IMR-90 (cell line): ENCODE measurements at regions not wholly inside any gene's neighbourhood (a gene's known extent, or its start where the extent isn't known, plus 50 kb on each side); places are given as distances from the start of the nearest gene placed in this dataset.

Experiments
- ATAC-seq: fragments of 200-7000 bp; cut with Tn5 transposase; 2 replicates; pipeline ENCODE4 v1.9.1; 2020; ENCODE audit warnings: low read depth, mild to moderate bottlenecking, moderate library complexity
- BruUV-seq: library from RNA; stranded (reverse); fragments of 400-500 nt; replicated peaks from 2 replicates; lab custom pipeline; 2021; lab: Mats Ljungman, UMichigan
- CTCF ChIA-PET: fragments of 300-600 bp; formaldehyde crosslinking; extraction: SDS; loops from one replicate; lab custom pipeline; 2021; ENCODE audit warnings: antibody characterized with exemption; lab: Yijun Ruan, JAX
- POLR2A ChIA-PET: fragments of 300-600 bp; sonication (Branson Sonifier 250); formaldehyde crosslinking; loops from one replicate; lab custom pipeline; 2022; ENCODE audit warnings: antibody characterized with exemption; ENCODE audit not compliant: unreplicated experiment; lab: Charles Lee
- DNase-seq: peaks from one replicate; pipeline ENCODE4 v3.0.0; 2013
- H2AFZ ChIP-seq: replicated peaks from 2 replicates; pipeline ENCODE3; 2013; ENCODE audit warnings: low read length, mild to moderate bottlenecking; ENCODE audit not compliant: poor library complexity
- H2AK5ac ChIP-seq: 2 replicates; pipeline ENCODE4 v1.6.1; 2013; ENCODE audit warnings: low read depth, low read length, inconsistent platforms
- H2AK9ac ChIP-seq: replicated peaks from 2 replicates; pipeline ENCODE3; 2013; ENCODE audit warnings: mild to moderate bottlenecking, low read depth, low read length, moderate library complexity; ENCODE audit not compliant: poor library complexity
- H2BK120ac ChIP-seq: 2 replicates; pipeline ENCODE4 v1.6.1; 2013; ENCODE audit warnings: low read depth, low read length, inconsistent platforms
- H2BK15ac ChIP-seq: 3 replicates; pipeline ENCODE4 v1.6.1; 2013; ENCODE audit warnings: low read depth, low read length, inconsistent platforms
- H2BK20ac ChIP-seq: 2 replicates; pipeline ENCODE4 v1.6.1; 2013; ENCODE audit warnings: low read depth, mild to moderate bottlenecking, inconsistent platforms, low read length, moderate library complexity
- H2BK5ac ChIP-seq: 2 replicates; pipeline ENCODE4 v1.6.1; 2013; ENCODE audit warnings: mild to moderate bottlenecking, low read depth, low read length, inconsistent platforms; ENCODE audit not compliant: poor library complexity, severe bottlenecking
- H3K14ac ChIP-seq: replicated peaks from 2 replicates; pipeline ENCODE4 v1.6.1; 2013; ENCODE audit warnings: low read depth, low read length, inconsistent platforms
- H3K18ac ChIP-seq: 2 replicates; pipeline ENCODE4 v1.6.1; 2013; ENCODE audit warnings: low read depth, low read length, control low read depth
- H3K23ac ChIP-seq: 2 replicates; pipeline ENCODE4 v1.6.1; 2013; ENCODE audit warnings: low read depth, low read length, inconsistent platforms
- H3K27ac ChIP-seq: 2 replicates; pipeline ENCODE4 v1.5.1; 2013; ENCODE audit warnings: mild to moderate bottlenecking, control low read depth, low read length; ENCODE audit not compliant: insufficient read depth
- H3K27me3 ChIP-seq: 2 replicates; pipeline ENCODE4 v1.6.1; 2013; ENCODE audit warnings: low read length; ENCODE audit not compliant: control insufficient read depth, insufficient read depth
- H3K36me3 ChIP-seq: 2 replicates; pipeline ENCODE4 v1.6.1; 2013; ENCODE audit warnings: low read length, mixed read lengths; ENCODE audit not compliant: control insufficient read depth, insufficient read depth
- H3K4ac ChIP-seq: 2 replicates; pipeline ENCODE4 v1.6.1; 2013; ENCODE audit warnings: low read depth, low read length, inconsistent platforms
- H3K4me1 ChIP-seq: 2 replicates; pipeline ENCODE4 v1.6.1; 2013; ENCODE audit warnings: low read length, mixed read lengths; ENCODE audit not compliant: control insufficient read depth, insufficient read depth
- H3K4me2 ChIP-seq: 2 replicates; pipeline ENCODE4 v1.6.1; 2013; ENCODE audit warnings: low read depth, mild to moderate bottlenecking, control low read depth, low read length, moderate library complexity
- H3K4me3 ChIP-seq: 2 replicates; pipeline ENCODE4 v1.5.1; 2013; ENCODE audit warnings: low read depth, mild to moderate bottlenecking, control low read depth, low read length, moderate library complexity; ENCODE audit not compliant: insufficient read depth
- H3K56ac ChIP-seq: 2 replicates; pipeline ENCODE4 v1.6.1; 2013; ENCODE audit warnings: low read length, inconsistent platforms; ENCODE audit not compliant: insufficient read depth; ENCODE audit errors: extremely low read depth
- H3K79me1 ChIP-seq, 2 experiments: 2 replicates each; pipeline ENCODE4 v1.6.1; 2013; ENCODE audit warnings: low read length in 2 of 2, inconsistent platforms in 1 of 2, low read depth in 1 of 2
- H3K9ac ChIP-seq: 2 replicates; pipeline ENCODE4 v1.6.1; 2013; ENCODE audit warnings: low read depth, low read length, control low read depth
- H3K9me1 ChIP-seq: 2 replicates; pipeline ENCODE4 v1.6.1; 2013; ENCODE audit warnings: low read length, inconsistent platforms; ENCODE audit not compliant: insufficient read depth
- H3K9me3 ChIP-seq: 2 replicates; pipeline ENCODE4 v1.6.1; 2013; ENCODE audit warnings: low read length; ENCODE audit not compliant: control insufficient read depth, insufficient read depth
- H4K20me1 ChIP-seq: 2 replicates; pipeline ENCODE4 v1.6.1; 2013; ENCODE audit warnings: low read length, inconsistent platforms; ENCODE audit not compliant: insufficient read depth
- H4K5ac ChIP-seq: 2 replicates; pipeline ENCODE4 v1.6.1; 2013; ENCODE audit warnings: mild to moderate bottlenecking, low read depth, low read length, control low read depth
- H4K8ac ChIP-seq, 2 experiments: 2 replicates each; pipeline ENCODE4 v1.6.1; 2013; ENCODE audit warnings: low read depth in 2 of 2, low read length in 2 of 2, control low read depth in 1 of 2, inconsistent platforms in 1 of 2
- H4K91ac ChIP-seq: 2 replicates; pipeline ENCODE4 v1.6.1; 2013; ENCODE audit warnings: low read depth, low read length, inconsistent platforms; ENCODE audit not compliant: insufficient read depth
- CEBPB ChIP-seq: IDR thresholded peaks from 2 replicates; pipeline ENCODE4 v1.6.1; 2012; ENCODE audit warnings: low read depth, low read length, improper control_type of control experiment
- FOS ChIP-seq: fragments of 150-350 bp; IDR thresholded peaks from 2 replicates; pipeline ENCODE4 v1.6.1; 2016; ENCODE audit warnings: low read depth, low read length
- MXI1 ChIP-seq: IDR thresholded peaks from 2 replicates; pipeline ENCODE4 v1.6.1; 2012; ENCODE audit warnings: low read depth, mild to moderate bottlenecking, low read length, moderate library complexity, borderline replicate concordance
- NFE2L2 ChIP-seq: fragments of 150-350 bp; IDR thresholded peaks from 2 replicates; pipeline ENCODE4 v1.6.1; 2016; ENCODE audit warnings: low read depth, mild to moderate bottlenecking, low read length
- RAD21 ChIP-seq: IDR thresholded peaks from 2 replicates; pipeline ENCODE4 v1.6.1; 2012; ENCODE audit warnings: low read length, improper control_type of control experiment
- RCOR1 ChIP-seq: IDR thresholded peaks from 2 replicates; pipeline ENCODE4 v1.6.1; 2012; ENCODE audit warnings: mild to moderate bottlenecking, low read length, improper control_type of control experiment; ENCODE audit not compliant: insufficient replicate concordance
- RFX5 ChIP-seq: IDR thresholded peaks from 2 replicates; pipeline ENCODE4 v1.8.0; 2012; ENCODE audit warnings: low read depth, mild to moderate bottlenecking, low read length, moderate library complexity
- WGBS, 2 experiments: methylation state at CpG; one replicate each; pipeline versions ENCODE4 v1.1.5 to v1.1.7; 2013; ENCODE audit warnings: missing lambda C conversion rate in 2 of 2; ENCODE audit not compliant: insufficient read length in 1 of 2; ENCODE audit errors: extremely low coverage in 2 of 2; 5-methylcytosine and 5-hydroxymethylcytosine counted together
- dilution Hi-C: fragments of 300-500 bp; cut with HindIII; formaldehyde crosslinking; loops from one replicate; pipeline ENCODE4 v1.14.3; 2018; ENCODE audit warnings: low sequenced_read_pairs; ENCODE audit not compliant: unreplicated experiment
- in situ Hi-C: fragments of 300-500 bp; cut with MboI; formaldehyde crosslinking; loops from 3 replicates; pipeline ENCODE4 v1.14.3; 2019; ENCODE audit warnings: low sequenced_read_pairs, inconsistent platforms, mixed read lengths
- intact Hi-C: fragments of 100-400 bp; cut with micrococcal nuclease; formaldehyde crosslinking; loops from 2 replicates; pipeline ENCODE4 v1.10.0; 2022

GRCh38 chr5:88089719-88090390, 178.8 kb downstream of the TMEM161B start:
- Histone ChIP-seq H3K4me2 (no peak overlapping the region), H4K91ac (no peak overlapping the region), H3K27ac (no peak overlapping the region), H3K4me1 (no peaks in the 10 kb centered on the region), H3K4ac (no peak overlapping the region), H2AK5ac (no peak overlapping the region), H3K27me3 (no peaks in the 10 kb centered on the region), H3K79me1 (no peaks in the 10 kb centered on the region), H2BK15ac (no peak overlapping the region), H4K8ac (no peak overlapping the region), H2BK5ac (no peak overlapping the region), H2BK120ac (no peak overlapping the region), H3K9ac (no peak overlapping the region), H2AFZ (no peak overlapping the region), H3K4me3 (no peak overlapping the region), H3K56ac (no peak overlapping the region), H3K36me3 (no peaks in the 10 kb centered on the region), H2AK9ac (no peak overlapping the region), H3K23ac (no peak overlapping the region), H2BK20ac (no peak overlapping the region), H3K14ac (no peak overlapping the region), H4K20me1 (no peaks in the 10 kb centered on the region), H3K9me1 (no peaks in the 10 kb centered on the region), H3K9me3 (no peaks in the 10 kb centered on the region), H4K5ac (no peak overlapping the region), H3K18ac (no peak overlapping the region)
- WGBS, 2 experiments, result 60% methylated on average over 2 of the region's 7 CpGs; no CpG with 5 or more reads in 1 of the 2 experiments
- ATAC-seq (no peak), DNase-seq (no peak)
- POLR2A ChIA-PET, result no interaction called here
- in situ Hi-C loops (no loop called here), intact Hi-C loops (no loop called here), dilution Hi-C loops (no loop called here)
- BruUV-seq, result no TSS peak
- CTCF ChIA-PET, result no interaction called here
- TF ChIP-seq RFX5 (no peak), FOS (no peak), RAD21 (no peak), MXI1 (no peak), NFE2L2 (no peak), CEBPB (no peak), RCOR1 (no peak)
